Activated CD8-positive, alpha-beta T cell treated with anti-CD3 and anti-CD28 coated beads for 36 hours (primary cell): ENCODE measurements at regions not wholly inside any gene's neighbourhood (a gene's known extent, or its start where the extent isn't known, plus 50 kb on each side); places are given as distances from the start of the nearest gene placed in this dataset.

Experiments used
- ATAC-seq: fragments of 200-7000 bp; cut with Tn5 transposase; one replicate; pipeline ENCODE4 v1.10.0; 2021; ENCODE audit warnings: mild to moderate bottlenecking, moderate library complexity
- CTCF ChIA-PET: fragments of 350-600 bp; sonication (Branson Sonifier 250); formaldehyde crosslinking; loops from one replicate; lab custom pipeline; 2021; ENCODE audit warnings: antibody characterized with exemption; lab: Charles Lee
- POLR2A ChIA-PET: fragments of 350-600 bp; sonication (Branson Sonifier 250); formaldehyde crosslinking; loops from one replicate; lab custom pipeline; 2021; ENCODE audit warnings: antibody characterized with exemption; lab: Charles Lee
- DNase-seq: peaks from one replicate; pipeline ENCODE4 v3.0.0-alpha.2; 2020
- H3K27ac Mint-ChIP-seq: one replicate; pipeline ENCODE4 v1.8.0; 2021; ENCODE audit warnings: mild to moderate bottlenecking, mixed read lengths
- H3K27me3 Mint-ChIP-seq: one replicate; pipeline ENCODE4 v1.8.0; 2021; ENCODE audit warnings: mixed read lengths
- H3K36me3 Mint-ChIP-seq: one replicate; pipeline ENCODE4 v1.8.0; 2021; ENCODE audit warnings: low read depth, mixed read lengths
- H3K4me1 Mint-ChIP-seq: one replicate; pipeline ENCODE4 v1.8.0; 2021; ENCODE audit warnings: low read depth, mixed read lengths
- H3K4me3 Mint-ChIP-seq: one replicate; pipeline ENCODE4 v1.8.0; 2021; ENCODE audit warnings: mild to moderate bottlenecking, moderate library complexity, mixed read lengths
- H3K9me3 Mint-ChIP-seq: one replicate; pipeline ENCODE4 v1.8.0; 2021; ENCODE audit warnings: mixed read lengths
- intact Hi-C: fragments of 100-400 bp; cut with micrococcal nuclease; formaldehyde crosslinking; loops from one replicate; pipeline ENCODE4 v1.10.0; 2022
- TF ChIP-seq, protein P1 (sequence below): fragments of 200-600 bp; IDR thresholded peaks from one replicate; pipeline ENCODE4 v1.8.0; 2022; ENCODE audit warnings: antibody characterized with exemption, mild to moderate bottlenecking

DNA sequence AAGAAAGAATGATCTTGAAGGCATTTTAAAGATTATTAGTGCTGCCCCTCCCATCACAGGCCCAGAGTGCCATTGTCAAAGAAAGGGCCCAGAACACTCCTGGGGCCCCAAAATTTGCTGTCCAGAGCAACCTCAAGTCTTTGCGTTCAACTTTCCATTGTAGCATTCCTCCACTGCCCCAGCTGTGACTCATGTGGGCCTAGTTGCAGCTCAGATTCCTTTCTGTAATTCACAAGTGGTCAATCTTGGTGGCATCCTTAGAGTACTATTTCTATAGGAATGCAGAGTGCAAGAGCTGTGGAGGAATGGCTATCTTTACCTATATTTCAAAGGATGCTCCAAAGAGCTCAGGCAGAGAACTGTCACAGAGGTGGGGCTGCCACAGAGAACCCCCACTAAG, 1500.8 kb upstream of the IGFBP7 start:
- CTCF ChIA-PET, result no interaction called here
- intact Hi-C loops, result no loop called here
- POLR2A ChIA-PET, result no interaction called here

GRCh38 chr4:58606303-58606702, 1496.1 kb upstream of the IGFBP7 start:
- H3K27ac Mint-ChIP-seq, result no peak overlapping the region
- no peak for DNase-seq
- H3K4me3 Mint-ChIP-seq, result no peak overlapping the region
- no peaks in the 10 kb centered on the region for H3K4me1 Mint-ChIP-seq
- TF ChIP-seq, protein P1, sequence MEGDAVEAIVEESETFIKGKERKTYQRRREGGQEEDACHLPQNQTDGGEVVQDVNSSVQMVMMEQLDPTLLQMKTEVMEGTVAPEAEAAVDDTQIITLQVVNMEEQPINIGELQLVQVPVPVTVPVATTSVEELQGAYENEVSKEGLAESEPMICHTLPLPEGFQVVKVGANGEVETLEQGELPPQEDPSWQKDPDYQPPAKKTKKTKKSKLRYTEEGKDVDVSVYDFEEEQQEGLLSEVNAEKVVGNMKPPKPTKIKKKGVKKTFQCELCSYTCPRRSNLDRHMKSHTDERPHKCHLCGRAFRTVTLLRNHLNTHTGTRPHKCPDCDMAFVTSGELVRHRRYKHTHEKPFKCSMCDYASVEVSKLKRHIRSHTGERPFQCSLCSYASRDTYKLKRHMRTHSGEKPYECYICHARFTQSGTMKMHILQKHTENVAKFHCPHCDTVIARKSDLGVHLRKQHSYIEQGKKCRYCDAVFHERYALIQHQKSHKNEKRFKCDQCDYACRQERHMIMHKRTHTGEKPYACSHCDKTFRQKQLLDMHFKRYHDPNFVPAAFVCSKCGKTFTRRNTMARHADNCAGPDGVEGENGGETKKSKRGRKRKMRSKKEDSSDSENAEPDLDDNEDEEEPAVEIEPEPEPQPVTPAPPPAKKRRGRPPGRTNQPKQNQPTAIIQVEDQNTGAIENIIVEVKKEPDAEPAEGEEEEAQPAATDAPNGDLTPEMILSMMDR, result no peak
- intact Hi-C loops, result no loop called here
- POLR2A ChIA-PET, result no interaction called here
- H3K36me3 Mint-ChIP-seq, result no peaks in the 10 kb centered on the region
- H3K9me3 Mint-ChIP-seq, result peaks cover 5% of the 10 kb centered on the region
- no peak for ATAC-seq
- H3K27me3 Mint-ChIP-seq, result no peaks in the 10 kb centered on the region
- CTCF ChIA-PET, result no interaction called here

More for the DNA sequence above, 1500.8 kb upstream of the IGFBP7 start:
- Mint-ChIP-seq H3K4me3 (no peak overlapping the region), H3K4me1 (no peaks in the 10 kb centered on the region), H3K9me3 (peaks cover 8% of the 10 kb centered on the region), H3K36me3 (no peaks in the 10 kb centered on the region), H3K27me3 (no peaks in the 10 kb centered on the region), H3K27ac (no peak overlapping the region)
- no peak for ATAC-seq
- TF ChIP-seq, protein P1, result no peak
- no peak for DNase-seq

GRCh38 chr4:58603951-58604350, 1493.8 kb upstream of the IGFBP7 start:
- Mint-ChIP-seq H3K4me1 (no peaks in the 10 kb centered on the region), H3K27ac (no peak overlapping the region), H3K4me3 (no peak overlapping the region), H3K27me3 (no peaks in the 10 kb centered on the region), H3K36me3 (no peaks in the 10 kb centered on the region), H3K9me3 (peaks cover 8% of the 10 kb centered on the region)
- POLR2A ChIA-PET, result no interaction called here
- CTCF ChIA-PET, result no interaction called here
- DNase-seq (no peak), ATAC-seq (no peak)
- intact Hi-C loops, result no loop called here
- TF ChIP-seq, protein P1, result no peak

DNA sequence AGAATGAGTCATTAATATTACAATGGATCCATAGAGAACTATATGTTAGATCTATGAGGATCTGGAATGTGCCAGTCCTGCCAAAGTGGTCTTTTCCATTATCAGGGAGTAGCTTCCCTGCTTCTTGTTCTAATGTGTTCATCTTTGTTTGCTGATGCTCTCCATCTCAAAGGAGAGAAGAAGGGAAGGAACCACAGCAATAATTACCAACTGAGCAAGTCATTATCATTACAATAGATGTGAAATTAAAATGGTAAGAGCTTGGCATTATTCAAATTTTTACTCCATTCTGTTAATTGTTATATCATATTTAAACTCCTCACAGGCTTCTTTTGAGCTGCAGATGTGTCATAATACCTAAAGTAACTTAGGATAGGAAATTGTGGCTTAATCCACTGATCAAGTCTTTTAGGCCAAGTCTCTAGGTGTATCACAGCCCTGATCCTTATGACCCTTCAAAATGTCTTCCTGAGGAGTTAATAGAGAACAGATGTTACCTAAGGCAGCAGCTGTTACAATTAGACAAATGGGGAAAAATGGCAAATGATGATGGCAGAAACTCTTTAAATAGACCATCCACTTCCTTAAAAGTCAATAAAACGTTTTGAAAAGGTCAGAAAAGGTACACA, 1492.7 kb upstream of the IGFBP7 start:
- POLR2A ChIA-PET, result no interaction called here
- Mint-ChIP-seq H3K27ac (no peak overlapping the region), H3K27me3 (no peaks in the 10 kb centered on the region), H3K9me3 (peaks cover 8% of the 10 kb centered on the region), H3K4me3 (no peak overlapping the region), H3K36me3 (no peaks in the 10 kb centered on the region), H3K4me1 (no peaks in the 10 kb centered on the region)
- TF ChIP-seq, protein P1, result no peak
- intact Hi-C loops, result no loop called here
- CTCF ChIA-PET, result no interaction called here
- ATAC-seq (no peak), DNase-seq (no peak)

- Mint-ChIP-seq H3K4me1 (no peaks in the 10 kb centered on the region), H3K36me3 (no peaks in the 10 kb centered on the region), H3K27ac (no peak overlapping the region), H3K9me3 (peaks cover 8% of the 10 kb centered on the region), H3K4me3 (no peak overlapping the region), H3K27me3 (no peaks in the 10 kb centered on the region)
- DNase-seq (no peak), ATAC-seq (no peak)
- CTCF ChIA-PET, result no interaction called here
- intact Hi-C loops, result no loop called here
- TF ChIP-seq, protein P1, result no peak
- POLR2A ChIA-PET, result no interaction called here
Measured at GRCh38 chr4:58602022-58602421, 1491.8 kb upstream of the IGFBP7 start.
